ENCODE measurements at regions not wholly inside any gene's neighbourhood (a gene's known extent, or its start where the extent isn't known, plus 50 kb on each side); places are given as distances from the start of the nearest gene placed in this dataset.

- in situ Hi-C loops (cut with HindIII; ENCODE audit: low pct_unique_long_range_greater_than_20kb, low sequenced_read_pairs) = no loop called here
- ATAC-seq = no peak
- intact Hi-C loops (cut with micrococcal nuclease; ENCODE audit: unreplicated experiment) = no loop called here
Measured at GRCh38 chr10:109727436-109727835, 195.9 kb downstream of the XPNPEP1 start.

GRCh38 chr10:109726473-109726872 lies 196.8 kb downstream of the XPNPEP1 start:
- BruUV-seq (replicated peaks) = no TSS peak
- TF ChIP-seq REST (IDR thresholded peaks at IDR 0.05; ENCODE audit: insufficient read depth in 1 of 2, low read depth in 2 of 2, low read length in 1 of 2) (no peak), POLR2AphosphoS5 (IDR thresholded peaks at IDR 0.05; ENCODE audit: low read depth, low read length) (no peak), TCF7L2 (IDR thresholded peaks at IDR 0.05; ENCODE audit: low read depth, low read length) (no peak), CTCF (IDR thresholded peaks at IDR 0.05) (no peak), SIN3A (IDR thresholded peaks at IDR 0.05; ENCODE audit: borderline replicate concordance, insufficient read depth, low read depth, low read length) (no peak)
- H3K9me3 ChIP-seq (ENCODE audit: control insufficient read depth, insufficient read depth, low read depth, low read length) = no peaks in the 10 kb centered on the region
- in situ Hi-C loops (cut with HindIII; ENCODE audit: low pct_unique_long_range_greater_than_20kb, low sequenced_read_pairs) = no loop called here
- H3K4me3 ChIP-seq (ENCODE audit: low read depth in 2 of 2, low read length in 2 of 2) = no peak overlapping the region
- H3K4me1 ChIP-seq (ENCODE audit: control insufficient read depth, insufficient read depth, low read length) = no peaks in the 10 kb centered on the region
- ChIA-PET POLR2A (no interaction called here), CTCF (no interaction called here)
- no peak overlapping the region for H3K27ac ChIP-seq (ENCODE audit: low read length)
- DNase-seq (ENCODE audit: low read depth, low spot score) (no peak), ATAC-seq (no peak)
- no peaks in the 10 kb centered on the region for H3K27me3 ChIP-seq (ENCODE audit: control insufficient read depth, insufficient read depth, low read length)
- H3K36me3 ChIP-seq (ENCODE audit: control insufficient read depth, insufficient read depth, low read length) = no peaks in the 10 kb centered on the region
- intact Hi-C loops (cut with micrococcal nuclease; ENCODE audit: unreplicated experiment) = no loop called here

More at GRCh38 chr10:109727436-109727835, 195.9 kb downstream of the XPNPEP1 start:
- Histone ChIP-seq H3K27me3 (ENCODE audit: control insufficient read depth, insufficient read depth, low read length) (no peaks in the 10 kb centered on the region), H3K9me3 (ENCODE audit: control insufficient read depth, insufficient read depth, low read depth, low read length) (no peaks in the 10 kb centered on the region), H3K4me3 (ENCODE audit: low read depth in 2 of 2, low read length in 2 of 2) (no peak overlapping the region), H3K4me1 (ENCODE audit: control insufficient read depth, insufficient read depth, low read length) (no peaks in the 10 kb centered on the region), H3K27ac (ENCODE audit: low read length) (no peak overlapping the region), H3K36me3 (ENCODE audit: control insufficient read depth, insufficient read depth, low read length) (no peaks in the 10 kb centered on the region)
- ChIA-PET POLR2A (no interaction called here), CTCF (no interaction called here)
- BruUV-seq (replicated peaks) = no TSS peak
- TF ChIP-seq CTCF (IDR thresholded peaks at IDR 0.05) = no peak
- no peak for TF ChIP-seq TCF7L2 (IDR thresholded peaks at IDR 0.05; ENCODE audit: low read depth, low read length)
- TF ChIP-seq REST (IDR thresholded peaks at IDR 0.05; ENCODE audit: insufficient read depth in 1 of 2, low read depth in 2 of 2, low read length in 1 of 2) = no peak
- TF ChIP-seq SIN3A (IDR thresholded peaks at IDR 0.05; ENCODE audit: borderline replicate concordance, insufficient read depth, low read depth, low read length) = no peak
- no peak for TF ChIP-seq POLR2AphosphoS5 (IDR thresholded peaks at IDR 0.05; ENCODE audit: low read depth, low read length)
- no peak for DNase-seq (ENCODE audit: low read depth, low spot score)

All from Panc1 (cell line).